Esophagus (tissue), 2 donors: ENCODE measurements at regions not wholly inside any gene's neighbourhood (a gene's known extent, or its start where the extent isn't known, plus 50 kb on each side); places are given as distances from the start of the nearest gene placed in this dataset.

Experiments used
- H3K27ac ChIP-seq, 2 donors: one replicate each; pipeline ENCODE4 v1.5.1; 2013; ENCODE audit warnings: low read depth in 2 of 2, mild to moderate bottlenecking in 2 of 2, inconsistent platforms in 1 of 2, low read length in 1 of 2, moderate library complexity in 1 of 2
- H3K27me3 ChIP-seq, 2 donors: one replicate each; pipeline ENCODE4 v1.6.1; 2013; ENCODE audit warnings: low read length in 2 of 2, control low read depth in 1 of 2, mild to moderate bottlenecking in 1 of 2; ENCODE audit not compliant: insufficient read depth in 2 of 2, control insufficient read depth in 1 of 2
- H3K36me3 ChIP-seq, 2 donors: one replicate each; pipeline ENCODE4 v1.6.1; 2013; ENCODE audit warnings: low read length in 1 of 2; ENCODE audit not compliant: control insufficient read depth in 2 of 2, insufficient read depth in 2 of 2
- H3K4me1 ChIP-seq, 2 donors: one replicate each; pipeline ENCODE4 v1.6.1; 2013; ENCODE audit warnings: low read length in 1 of 2; ENCODE audit not compliant: control insufficient read depth in 2 of 2, insufficient read depth in 2 of 2
- H3K4me3 ChIP-seq, 2 donors: one replicate each; pipeline ENCODE4 v1.5.1; 2013; ENCODE audit warnings: low read length in 2 of 2, mild to moderate bottlenecking in 2 of 2, low read depth in 1 of 2, moderate library complexity in 1 of 2
- H3K9me3 ChIP-seq, 2 donors: one replicate each; pipeline ENCODE4 v1.6.1; 2013; ENCODE audit warnings: mild to moderate bottlenecking in 2 of 2, low read depth in 1 of 2, low read length in 1 of 2, moderate library complexity in 1 of 2; ENCODE audit not compliant: control insufficient read depth in 2 of 2, insufficient read depth in 1 of 2
- WGBS, 2 donors: extraction: QIAGEN DNeasy Blood & Tissue Kit; methylation state at CpG; one replicate each; pipeline ENCODE4 v1.1.7; 2013; 5-methylcytosine and 5-hydroxymethylcytosine counted together
- donor health status: healthy with polysubstance abuse.
- donor health status: Bipolar disorder and iron deficiency.

DNA sequence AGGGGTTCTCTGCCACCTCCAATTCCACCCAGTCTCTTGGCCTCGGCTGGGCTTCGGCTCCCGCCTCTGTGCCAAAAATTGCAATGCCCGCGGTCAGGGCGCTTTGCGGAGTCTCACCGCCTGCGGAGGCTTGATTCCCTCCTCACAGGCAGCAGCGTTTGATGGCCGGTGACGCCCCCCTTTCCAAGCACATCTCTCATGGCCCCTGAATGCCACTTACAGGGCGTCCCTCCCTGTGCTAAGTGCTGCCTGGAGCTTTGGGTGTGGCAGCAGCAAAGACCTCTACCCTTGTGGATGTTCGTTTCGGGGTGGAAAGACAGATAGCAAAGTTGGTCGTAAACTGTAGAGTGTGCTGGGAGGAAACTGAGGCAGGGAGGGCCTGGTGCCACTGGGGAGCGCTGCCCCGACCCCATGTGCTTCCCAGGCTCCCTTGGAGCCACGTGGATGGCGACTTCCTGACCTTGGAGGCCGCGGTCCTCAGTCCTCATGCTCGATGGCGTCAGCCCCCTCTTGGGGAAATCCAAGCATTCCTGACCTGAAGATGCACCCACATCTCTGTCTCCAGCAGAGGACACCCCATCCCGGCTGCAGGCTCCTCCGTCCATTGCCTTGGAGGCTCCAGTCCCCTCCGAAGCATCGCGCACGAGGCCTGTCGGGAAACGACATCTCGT, 249.2 kb upstream of the IRX4 start:
- Histone ChIP-seq H3K36me3 (no peaks in the 10 kb centered on the region), H3K9me3 (no peaks in the 10 kb centered on the region), H3K4me3 (no peak overlapping the region), H3K27me3 (no peaks in the 10 kb centered on the region), H3K27ac (no peak overlapping the region), H3K4me1 (no peaks in the 10 kb centered on the region)
- 90 to 91% methylated on average over 33 of the region's 33 CpGs for WGBS, 2 donors

- Histone ChIP-seq H3K27me3 (no peaks in the 10 kb centered on the region), H3K27ac (no peak overlapping the region), H3K36me3 (no peaks in the 10 kb centered on the region), H3K4me3 (no peak overlapping the region), H3K4me1 (no peaks in the 10 kb centered on the region), H3K9me3 (no peaks in the 10 kb centered on the region)
- WGBS, 2 donors: 88 to 90% methylated on average over 11 of the region's 11 CpGs
These were observed 248.5 kb upstream of the IRX4 start for GRCh38 chr5:2131196-2131595.

- no peaks in the 10 kb centered on the region for H3K27me3 ChIP-seq
- 83 to 85% methylated on average over 7 of the region's 7 CpGs for WGBS, 2 donors
- H3K4me1 ChIP-seq: no peaks in the 10 kb centered on the region
- H3K36me3 ChIP-seq: no peaks in the 10 kb centered on the region
- H3K4me3 ChIP-seq: no peak overlapping the region
- H3K27ac ChIP-seq: no peak overlapping the region
- H3K9me3 ChIP-seq: no peaks in the 10 kb centered on the region
These were observed 247.6 kb upstream of the IRX4 start for GRCh38 chr5:2130361-2130760.

DNA sequence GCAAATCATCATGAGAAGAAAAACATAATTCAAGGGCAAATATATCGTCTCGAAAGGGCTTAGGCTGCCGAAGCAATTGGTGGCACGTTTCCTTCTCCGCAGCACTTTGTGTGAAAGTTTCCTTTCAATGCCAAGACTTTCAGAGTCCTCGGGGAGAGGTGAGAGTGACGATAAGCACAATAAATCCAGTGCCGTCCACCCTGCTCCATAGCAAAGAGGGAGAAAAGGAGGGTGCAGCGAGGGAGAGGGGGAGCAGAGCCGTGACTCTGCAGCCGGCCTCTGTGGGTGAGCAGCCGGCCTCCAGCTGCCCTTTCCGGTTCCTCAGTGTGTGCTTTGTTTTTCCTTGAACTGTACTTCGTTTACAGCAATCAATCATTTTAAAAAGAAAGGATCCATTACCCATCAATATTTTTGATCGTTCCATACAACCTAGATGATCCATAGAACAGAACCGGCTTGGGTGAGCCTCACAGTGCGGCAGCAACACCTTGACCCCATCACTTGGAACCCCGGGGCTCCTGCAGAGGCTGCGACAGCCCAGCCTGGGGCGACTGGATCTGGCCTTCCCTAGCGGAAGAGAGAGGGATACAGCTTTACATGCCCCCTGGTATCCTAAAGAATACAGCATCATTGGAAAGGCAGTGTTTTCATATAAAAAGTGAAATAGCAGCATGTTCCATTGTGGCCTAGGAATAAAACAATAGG, 247.0 kb upstream of the IRX4 start:
- Histone ChIP-seq H3K9me3 (no peaks in the 10 kb centered on the region), H3K27ac (no peak overlapping the region), H3K36me3 (no peaks in the 10 kb centered on the region), H3K27me3 (no peaks in the 10 kb centered on the region), H3K4me1 (no peaks in the 10 kb centered on the region), H3K4me3 (no peak overlapping the region)
- 43 to 49% methylated on average over 21 of the region's 21 CpGs for WGBS, 2 donors

DNA sequence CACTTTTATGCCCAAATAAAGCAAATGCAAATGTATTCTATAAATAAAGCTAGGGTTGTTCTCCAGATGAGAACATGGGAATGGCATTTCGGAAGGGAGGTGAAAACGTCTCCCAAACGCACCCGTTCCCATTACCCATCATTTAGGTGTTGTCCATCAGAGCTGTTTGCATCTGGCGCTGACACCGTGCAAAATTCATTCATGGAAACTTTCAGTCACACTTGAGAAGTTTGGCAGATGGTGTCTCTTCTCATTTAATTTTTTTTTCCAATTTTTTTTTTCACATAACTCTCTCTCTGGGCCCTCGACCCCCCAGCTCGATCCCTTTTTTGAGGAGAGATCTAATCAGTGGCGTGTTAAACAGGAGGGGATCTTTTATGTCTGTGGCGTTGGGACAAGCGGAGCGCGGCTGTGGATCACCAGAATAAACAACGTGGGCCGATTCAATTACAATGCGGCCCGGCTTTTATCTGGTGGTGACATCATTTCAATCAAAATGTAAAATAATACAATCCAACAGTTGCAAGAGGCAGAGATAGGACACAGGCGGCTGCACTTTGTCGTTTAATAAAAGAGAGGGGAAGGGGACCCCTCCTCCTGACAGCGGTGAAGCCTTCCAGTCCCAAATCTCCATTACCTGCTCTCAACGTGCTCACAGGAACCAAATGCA, 246.1 kb upstream of the IRX4 start:
- H3K27me3 ChIP-seq: no peaks in the 10 kb centered on the region
- no peak overlapping the region for H3K27ac ChIP-seq
- H3K4me1 ChIP-seq: no peaks in the 10 kb centered on the region
- H3K9me3 ChIP-seq: no peaks in the 10 kb centered on the region
- no peak overlapping the region for H3K4me3 ChIP-seq
- H3K36me3 ChIP-seq: no peaks in the 10 kb centered on the region
- 51 to 52% methylated on average over 21 of the region's 21 CpGs for WGBS, 2 donors

DNA sequence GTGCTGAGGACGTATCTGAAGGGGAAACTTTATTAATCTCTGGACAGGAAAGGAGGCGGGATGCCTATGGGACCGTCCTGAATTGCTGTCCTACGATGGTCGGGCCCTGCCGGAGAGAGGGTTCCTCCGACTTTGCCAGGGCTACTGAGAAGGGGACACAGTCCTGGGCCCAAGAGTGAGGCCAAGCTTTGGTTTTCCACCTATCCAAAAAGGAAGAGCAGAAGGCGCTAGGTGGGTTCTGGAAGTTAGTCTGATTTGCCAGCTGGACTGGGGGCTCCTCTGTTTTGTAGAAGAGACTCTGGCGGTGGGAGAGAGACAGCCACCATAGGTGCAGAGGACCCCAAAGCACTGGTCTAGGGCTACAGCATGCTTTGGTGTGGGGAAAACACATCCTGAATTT, 243.8 kb upstream of the IRX4 start:
- WGBS, 2 donors: 84 to 85% methylated on average over 9 of the region's 9 CpGs
- no peaks in the 10 kb centered on the region for H3K9me3 ChIP-seq
- H3K36me3 ChIP-seq: no peaks in the 10 kb centered on the region

GRCh38 chr5:2125901-2126265, 243.2 kb upstream of the IRX4 start:
- WGBS, 2 donors: 68 to 84% methylated on average over 7 of the region's 7 CpGs
- no peaks in the 10 kb centered on the region for H3K36me3 ChIP-seq
- H3K4me1 ChIP-seq: no peaks in the 10 kb centered on the region
- no peak overlapping the region for H3K27ac ChIP-seq
- no peaks in the 10 kb centered on the region for H3K27me3 ChIP-seq
- H3K9me3 ChIP-seq: no peaks in the 10 kb centered on the region
- no peak overlapping the region for H3K4me3 ChIP-seq

More for the DNA sequence above, 243.8 kb upstream of the IRX4 start:
- no peak overlapping the region for H3K4me3 ChIP-seq
- H3K27me3 ChIP-seq: no peaks in the 10 kb centered on the region
- no peak overlapping the region for H3K27ac ChIP-seq
- H3K4me1 ChIP-seq: no peaks in the 10 kb centered on the region

- Histone ChIP-seq H3K9me3 (no peaks in the 10 kb centered on the region), H3K27me3 (no peaks in the 10 kb centered on the region), H3K4me3 (no peak overlapping the region), H3K27ac (no peak overlapping the region), H3K4me1 (no peaks in the 10 kb centered on the region), H3K36me3 (no peaks in the 10 kb centered on the region)
- 44 to 56% methylated on average over 8 of the region's 8 CpGs for WGBS, 2 donors
These were observed 242.6 kb upstream of the IRX4 start for GRCh38 chr5:2125171-2125900.

DNA sequence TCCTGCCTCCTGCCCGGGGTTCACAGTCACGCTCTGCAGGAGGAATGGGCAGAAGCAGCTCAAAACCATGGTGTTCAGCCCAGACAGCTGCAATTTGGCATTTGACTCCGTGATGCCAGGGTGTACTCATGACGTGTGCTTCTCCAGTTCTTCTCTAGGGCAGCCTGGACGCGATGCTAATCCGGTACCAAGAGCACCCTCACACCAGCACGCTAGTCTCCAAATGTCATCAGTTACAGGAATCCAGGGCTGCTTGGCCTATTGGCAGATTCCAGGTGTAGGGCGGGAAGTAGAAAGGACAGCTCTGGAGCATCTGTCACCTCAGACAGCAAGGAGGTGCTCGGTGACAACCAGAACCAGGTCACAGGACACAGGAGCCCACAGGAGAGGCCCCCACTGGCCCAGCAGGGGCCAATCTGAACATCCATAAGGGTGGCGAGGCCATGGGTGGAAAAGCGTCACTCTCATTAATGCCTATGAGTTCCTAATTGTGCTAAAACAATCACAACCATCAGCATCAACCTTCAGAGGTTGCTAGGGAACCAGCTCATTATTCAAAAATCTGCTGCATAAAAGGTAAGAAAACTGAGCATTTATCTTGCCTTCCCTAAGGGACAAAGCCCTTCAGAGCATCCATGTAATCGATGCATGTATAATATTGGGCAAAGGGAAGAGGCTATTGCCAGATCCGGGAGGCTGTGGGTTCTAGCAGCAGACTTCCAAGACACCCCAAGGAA, 241.9 kb upstream of the IRX4 start:
- no peak overlapping the region for H3K27ac ChIP-seq
- 86% methylated on average over 14 of the region's 14 CpGs for WGBS, 2 donors
- H3K4me1 ChIP-seq: no peaks in the 10 kb centered on the region

More for the DNA sequence above, 241.9 kb upstream of the IRX4 start:
- Histone ChIP-seq H3K9me3 (no peaks in the 10 kb centered on the region), H3K4me3 (no peak overlapping the region), H3K36me3 (no peaks in the 10 kb centered on the region), H3K27me3 (no peaks in the 10 kb centered on the region)
